ENCODE measurements at regions not wholly inside any gene's neighbourhood (a gene's known extent, or its start where the extent isn't known, plus 50 kb on each side); places are given as distances from the start of the nearest gene placed in this dataset.

DNA sequence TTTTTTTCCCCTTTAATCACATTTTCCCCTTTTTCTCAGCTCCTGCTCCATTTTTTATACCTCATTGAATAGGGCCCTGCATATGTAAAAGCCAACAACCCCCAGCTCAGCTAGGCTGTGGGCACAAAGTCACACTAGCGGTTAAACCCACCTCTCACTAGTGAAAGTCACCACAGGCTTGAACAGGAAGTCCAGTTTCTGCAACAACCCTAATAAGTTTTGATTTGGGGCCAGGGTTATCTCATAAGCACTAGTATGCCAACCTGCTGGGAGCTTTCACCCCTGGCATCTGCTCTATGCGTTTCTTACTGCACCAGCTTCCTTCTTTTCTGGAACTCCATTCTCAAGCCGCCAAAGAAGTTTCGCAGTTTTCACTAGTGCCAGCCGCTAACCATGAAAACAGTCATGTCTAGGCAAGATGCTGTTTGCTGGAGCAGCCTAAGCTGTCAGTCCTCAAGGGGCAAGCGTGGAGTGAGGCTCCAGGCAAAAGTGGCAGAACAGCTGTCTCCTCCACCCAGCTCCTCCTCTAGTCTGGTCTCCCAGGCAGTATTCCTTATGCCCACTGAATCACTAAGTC lies 197.0 kb upstream of the MEIS1 start:
- TF ChIP-seq, protein P1, sequence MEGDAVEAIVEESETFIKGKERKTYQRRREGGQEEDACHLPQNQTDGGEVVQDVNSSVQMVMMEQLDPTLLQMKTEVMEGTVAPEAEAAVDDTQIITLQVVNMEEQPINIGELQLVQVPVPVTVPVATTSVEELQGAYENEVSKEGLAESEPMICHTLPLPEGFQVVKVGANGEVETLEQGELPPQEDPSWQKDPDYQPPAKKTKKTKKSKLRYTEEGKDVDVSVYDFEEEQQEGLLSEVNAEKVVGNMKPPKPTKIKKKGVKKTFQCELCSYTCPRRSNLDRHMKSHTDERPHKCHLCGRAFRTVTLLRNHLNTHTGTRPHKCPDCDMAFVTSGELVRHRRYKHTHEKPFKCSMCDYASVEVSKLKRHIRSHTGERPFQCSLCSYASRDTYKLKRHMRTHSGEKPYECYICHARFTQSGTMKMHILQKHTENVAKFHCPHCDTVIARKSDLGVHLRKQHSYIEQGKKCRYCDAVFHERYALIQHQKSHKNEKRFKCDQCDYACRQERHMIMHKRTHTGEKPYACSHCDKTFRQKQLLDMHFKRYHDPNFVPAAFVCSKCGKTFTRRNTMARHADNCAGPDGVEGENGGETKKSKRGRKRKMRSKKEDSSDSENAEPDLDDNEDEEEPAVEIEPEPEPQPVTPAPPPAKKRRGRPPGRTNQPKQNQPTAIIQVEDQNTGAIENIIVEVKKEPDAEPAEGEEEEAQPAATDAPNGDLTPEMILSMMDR (tag by site-specific recombination; IDR thresholded peaks at IDR 0.05) = no peak
- TF ChIP-seq ZNF114 (tag by site-specific recombination; IDR thresholded peaks at IDR 0.05) (no peak), ZNF155 (tag by site-specific recombination; IDR thresholded peaks at IDR 0.05) (no peak)
- TF ChIP-seq, protein P2, sequence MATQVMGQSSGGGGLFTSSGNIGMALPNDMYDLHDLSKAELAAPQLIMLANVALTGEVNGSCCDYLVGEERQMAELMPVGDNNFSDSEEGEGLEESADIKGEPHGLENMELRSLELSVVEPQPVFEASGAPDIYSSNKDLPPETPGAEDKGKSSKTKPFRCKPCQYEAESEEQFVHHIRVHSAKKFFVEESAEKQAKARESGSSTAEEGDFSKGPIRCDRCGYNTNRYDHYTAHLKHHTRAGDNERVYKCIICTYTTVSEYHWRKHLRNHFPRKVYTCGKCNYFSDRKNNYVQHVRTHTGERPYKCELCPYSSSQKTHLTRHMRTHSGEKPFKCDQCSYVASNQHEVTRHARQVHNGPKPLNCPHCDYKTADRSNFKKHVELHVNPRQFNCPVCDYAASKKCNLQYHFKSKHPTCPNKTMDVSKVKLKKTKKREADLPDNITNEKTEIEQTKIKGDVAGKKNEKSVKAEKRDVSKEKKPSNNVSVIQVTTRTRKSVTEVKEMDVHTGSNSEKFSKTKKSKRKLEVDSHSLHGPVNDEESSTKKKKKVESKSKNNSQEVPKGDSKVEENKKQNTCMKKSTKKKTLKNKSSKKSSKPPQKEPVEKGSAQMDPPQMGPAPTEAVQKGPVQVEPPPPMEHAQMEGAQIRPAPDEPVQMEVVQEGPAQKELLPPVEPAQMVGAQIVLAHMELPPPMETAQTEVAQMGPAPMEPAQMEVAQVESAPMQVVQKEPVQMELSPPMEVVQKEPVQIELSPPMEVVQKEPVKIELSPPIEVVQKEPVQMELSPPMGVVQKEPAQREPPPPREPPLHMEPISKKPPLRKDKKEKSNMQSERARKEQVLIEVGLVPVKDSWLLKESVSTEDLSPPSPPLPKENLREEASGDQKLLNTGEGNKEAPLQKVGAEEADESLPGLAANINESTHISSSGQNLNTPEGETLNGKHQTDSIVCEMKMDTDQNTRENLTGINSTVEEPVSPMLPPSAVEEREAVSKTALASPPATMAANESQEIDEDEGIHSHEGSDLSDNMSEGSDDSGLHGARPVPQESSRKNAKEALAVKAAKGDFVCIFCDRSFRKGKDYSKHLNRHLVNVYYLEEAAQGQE (tag by site-specific recombination; IDR thresholded peaks at IDR 0.05) = no peak
